PFSK-1 (cell line): ENCODE measurements at regions not wholly inside any gene's neighbourhood (a gene's known extent, or its start where the extent isn't known, plus 50 kb on each side); places are given as distances from the start of the nearest gene placed in this dataset.

Source experiments
- POLR2AphosphoS5 ChIP-seq: IDR thresholded peaks from 2 replicates; pipeline ENCODE4 v1.6.1; 2012; ENCODE audit warnings: low read depth, mild to moderate bottlenecking, control low read depth, low read length, moderate library complexity
- SIN3A ChIP-seq: IDR thresholded peaks from 2 replicates; pipeline ENCODE4 v1.6.1; 2012; ENCODE audit warnings: mild to moderate bottlenecking, low read length, moderate library complexity, borderline replicate concordance; ENCODE audit not compliant: insufficient read depth
- TAF1 ChIP-seq: IDR thresholded peaks from 2 replicates; pipeline ENCODE4 v1.6.1; 2012; ENCODE audit warnings: low read length, control low read depth, borderline replicate concordance; ENCODE audit not compliant: insufficient read depth
- TF ChIP-seq, protein P1 (sequence below), 2 experiments: IDR thresholded peaks; 2 replicates each; pipeline versions ENCODE4 v1.6.1 to v1.8.0; 2011 to 2012; ENCODE audit warnings: low read depth in 2 of 2, low read length in 2 of 2, control low read depth in 1 of 2, inconsistent platforms in 1 of 2, mild to moderate bottlenecking in 1 of 2, moderate library complexity in 1 of 2; ENCODE audit not compliant: insufficient read depth in 1 of 2

DNA sequence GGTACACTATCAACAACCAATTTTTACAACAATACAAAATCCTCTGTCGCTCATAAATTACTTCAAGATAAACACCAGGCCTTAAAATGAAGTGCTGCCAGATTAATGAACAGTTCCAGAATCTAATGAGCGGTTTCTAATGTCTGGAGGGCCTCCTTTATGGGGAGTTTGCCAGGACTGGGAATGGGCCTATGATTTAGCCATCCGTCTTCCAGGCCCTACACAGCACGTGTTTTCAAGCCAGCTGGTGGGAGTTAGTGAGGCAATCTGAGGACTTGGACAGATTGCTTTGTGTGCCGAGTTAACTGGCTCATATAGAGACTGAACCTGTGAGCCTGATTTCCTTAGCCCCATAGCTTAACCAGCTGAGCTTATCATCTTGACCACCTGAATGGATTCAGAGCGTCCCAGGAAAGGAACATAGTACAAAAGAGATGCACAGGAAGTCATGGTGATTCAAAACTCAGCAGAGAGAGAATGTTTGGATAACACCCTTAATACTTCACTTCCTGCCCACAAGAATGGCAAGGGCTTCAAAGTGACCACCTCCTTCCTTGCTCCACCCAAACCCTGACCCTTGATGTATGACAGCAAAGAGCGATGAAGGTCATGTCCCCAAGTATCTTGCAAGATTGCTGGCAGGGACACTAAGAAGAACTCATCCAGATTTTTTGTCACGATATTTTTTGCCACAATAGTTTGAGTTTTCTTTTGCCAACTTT is 143.5 kb downstream of the SLC30A10 start:
- no peak for TF ChIP-seq TAF1
- no peak for TF ChIP-seq POLR2AphosphoS5
- TF ChIP-seq, protein P1, sequence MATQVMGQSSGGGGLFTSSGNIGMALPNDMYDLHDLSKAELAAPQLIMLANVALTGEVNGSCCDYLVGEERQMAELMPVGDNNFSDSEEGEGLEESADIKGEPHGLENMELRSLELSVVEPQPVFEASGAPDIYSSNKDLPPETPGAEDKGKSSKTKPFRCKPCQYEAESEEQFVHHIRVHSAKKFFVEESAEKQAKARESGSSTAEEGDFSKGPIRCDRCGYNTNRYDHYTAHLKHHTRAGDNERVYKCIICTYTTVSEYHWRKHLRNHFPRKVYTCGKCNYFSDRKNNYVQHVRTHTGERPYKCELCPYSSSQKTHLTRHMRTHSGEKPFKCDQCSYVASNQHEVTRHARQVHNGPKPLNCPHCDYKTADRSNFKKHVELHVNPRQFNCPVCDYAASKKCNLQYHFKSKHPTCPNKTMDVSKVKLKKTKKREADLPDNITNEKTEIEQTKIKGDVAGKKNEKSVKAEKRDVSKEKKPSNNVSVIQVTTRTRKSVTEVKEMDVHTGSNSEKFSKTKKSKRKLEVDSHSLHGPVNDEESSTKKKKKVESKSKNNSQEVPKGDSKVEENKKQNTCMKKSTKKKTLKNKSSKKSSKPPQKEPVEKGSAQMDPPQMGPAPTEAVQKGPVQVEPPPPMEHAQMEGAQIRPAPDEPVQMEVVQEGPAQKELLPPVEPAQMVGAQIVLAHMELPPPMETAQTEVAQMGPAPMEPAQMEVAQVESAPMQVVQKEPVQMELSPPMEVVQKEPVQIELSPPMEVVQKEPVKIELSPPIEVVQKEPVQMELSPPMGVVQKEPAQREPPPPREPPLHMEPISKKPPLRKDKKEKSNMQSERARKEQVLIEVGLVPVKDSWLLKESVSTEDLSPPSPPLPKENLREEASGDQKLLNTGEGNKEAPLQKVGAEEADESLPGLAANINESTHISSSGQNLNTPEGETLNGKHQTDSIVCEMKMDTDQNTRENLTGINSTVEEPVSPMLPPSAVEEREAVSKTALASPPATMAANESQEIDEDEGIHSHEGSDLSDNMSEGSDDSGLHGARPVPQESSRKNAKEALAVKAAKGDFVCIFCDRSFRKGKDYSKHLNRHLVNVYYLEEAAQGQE (IDR thresholded peaks at IDR 0.05; ENCODE audit: insufficient read depth in 1 of 2, low read depth in 2 of 2, low read length in 2 of 2) = no peak
- no peak for TF ChIP-seq SIN3A
